Gastrocnemius medialis (tissue), 4 donors: ENCODE measurements at regions not wholly inside any gene's neighbourhood (a gene's known extent, or its start where the extent isn't known, plus 50 kb on each side); places are given as distances from the start of the nearest gene placed in this dataset.

Source experiments
- POLR2A ChIP-seq, 2 donors: fragments of 450-650 bp; IDR thresholded peaks; one replicate each; pipeline ENCODE4 v1.6.1; 2017; ENCODE audit warnings: antibody characterized with exemption in 2 of 2, mild to moderate bottlenecking in 2 of 2, moderate library complexity in 2 of 2
- TF ChIP-seq, protein P1 (sequence below), 5 experiments: fragments of 450-650 bp in 3 of 5; fragments of 200-600 bp in 2 of 5; sonication (generic) in 2 of 5; IDR thresholded peaks in 4 of 5; conservative IDR thresholded peaks in 1 of 5; 1 replicate in 4 of 5; 2 replicates in 1 of 5; pipeline ENCODE4 v1.5.1; 2016 to 2019; ENCODE audit warnings: antibody characterized with exemption in 5 of 5, mild to moderate bottlenecking in 3 of 5, moderate library complexity in 3 of 5

DNA sequence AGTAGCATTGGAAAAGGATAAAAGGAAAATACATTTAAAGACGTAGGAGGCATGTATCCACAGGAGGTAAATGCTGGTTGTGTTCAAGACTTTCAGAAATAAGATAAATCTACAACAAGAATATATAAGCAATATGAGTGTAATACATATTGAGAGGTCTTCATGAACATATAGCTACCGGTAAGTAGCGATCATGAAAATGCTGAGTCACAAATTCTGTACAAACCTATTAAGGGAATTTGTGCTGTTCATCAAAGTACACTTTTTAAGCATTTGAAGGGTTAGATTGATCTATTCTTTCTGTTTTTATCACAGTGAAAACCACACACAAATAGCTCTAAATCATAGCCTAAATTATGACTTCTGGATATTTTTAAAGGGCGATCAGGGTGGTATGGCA is 173.1 kb upstream of the NYAP2 start:
- TF ChIP-seq, protein P1, sequence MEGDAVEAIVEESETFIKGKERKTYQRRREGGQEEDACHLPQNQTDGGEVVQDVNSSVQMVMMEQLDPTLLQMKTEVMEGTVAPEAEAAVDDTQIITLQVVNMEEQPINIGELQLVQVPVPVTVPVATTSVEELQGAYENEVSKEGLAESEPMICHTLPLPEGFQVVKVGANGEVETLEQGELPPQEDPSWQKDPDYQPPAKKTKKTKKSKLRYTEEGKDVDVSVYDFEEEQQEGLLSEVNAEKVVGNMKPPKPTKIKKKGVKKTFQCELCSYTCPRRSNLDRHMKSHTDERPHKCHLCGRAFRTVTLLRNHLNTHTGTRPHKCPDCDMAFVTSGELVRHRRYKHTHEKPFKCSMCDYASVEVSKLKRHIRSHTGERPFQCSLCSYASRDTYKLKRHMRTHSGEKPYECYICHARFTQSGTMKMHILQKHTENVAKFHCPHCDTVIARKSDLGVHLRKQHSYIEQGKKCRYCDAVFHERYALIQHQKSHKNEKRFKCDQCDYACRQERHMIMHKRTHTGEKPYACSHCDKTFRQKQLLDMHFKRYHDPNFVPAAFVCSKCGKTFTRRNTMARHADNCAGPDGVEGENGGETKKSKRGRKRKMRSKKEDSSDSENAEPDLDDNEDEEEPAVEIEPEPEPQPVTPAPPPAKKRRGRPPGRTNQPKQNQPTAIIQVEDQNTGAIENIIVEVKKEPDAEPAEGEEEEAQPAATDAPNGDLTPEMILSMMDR (IDR thresholded peaks at IDR 0.05 in 4 of 5, conservative IDR thresholded peaks at IDR 0.05 in 1 of 5): no peak
- TF ChIP-seq POLR2A (IDR thresholded peaks at IDR 0.05): no peak
